Adrenal gland (tissue), 5 donors: ENCODE measurements at regions not wholly inside any gene's neighbourhood (a gene's known extent, or its start where the extent isn't known, plus 50 kb on each side); places are given as distances from the start of the nearest gene placed in this dataset.

Experiments used
- POLR2A ChIP-seq, 2 donors: fragments of 450-650 bp; IDR thresholded peaks; one replicate each; pipeline ENCODE4 v1.6.1; 2017; ENCODE audit warnings: antibody characterized with exemption in 2 of 2, mild to moderate bottlenecking in 2 of 2, moderate library complexity in 1 of 2
- TF ChIP-seq, protein P1 (sequence below), 6 experiments: fragments of 450-650 bp in 4 of 6; fragments of 200-600 bp in 2 of 6; sonication (generic) in 1 of 6; IDR thresholded peaks; 1 replicate in 5 of 6; 2 replicates in 1 of 6; pipeline versions ENCODE4 v1.5.1 to v1.8.0; 2016 to 2021; ENCODE audit warnings: antibody characterized with exemption in 6 of 6, mild to moderate bottlenecking in 2 of 6, moderate library complexity in 1 of 6
- donor health status: DM: no; HTN: no; CAD: no.

DNA sequence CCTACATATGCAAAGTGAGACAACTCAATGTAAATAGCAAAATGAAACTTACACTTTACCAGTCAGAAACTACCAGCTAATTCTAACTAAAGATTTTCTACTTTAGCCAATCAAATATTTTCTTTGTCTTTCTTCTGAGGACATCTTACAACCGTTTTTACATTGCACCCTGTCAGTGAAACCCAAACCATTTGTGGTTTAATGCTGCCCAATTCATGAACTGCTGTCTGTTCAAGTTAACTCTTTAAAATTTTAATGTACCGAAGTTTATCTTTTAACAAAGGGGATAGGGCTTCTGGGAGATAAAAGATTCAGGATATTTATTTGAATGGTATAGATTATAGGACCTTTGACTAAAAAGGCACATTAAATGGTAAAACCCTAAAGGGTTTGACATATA, 121.3 kb upstream of the HDDC2 start:
- TF ChIP-seq, protein P1, sequence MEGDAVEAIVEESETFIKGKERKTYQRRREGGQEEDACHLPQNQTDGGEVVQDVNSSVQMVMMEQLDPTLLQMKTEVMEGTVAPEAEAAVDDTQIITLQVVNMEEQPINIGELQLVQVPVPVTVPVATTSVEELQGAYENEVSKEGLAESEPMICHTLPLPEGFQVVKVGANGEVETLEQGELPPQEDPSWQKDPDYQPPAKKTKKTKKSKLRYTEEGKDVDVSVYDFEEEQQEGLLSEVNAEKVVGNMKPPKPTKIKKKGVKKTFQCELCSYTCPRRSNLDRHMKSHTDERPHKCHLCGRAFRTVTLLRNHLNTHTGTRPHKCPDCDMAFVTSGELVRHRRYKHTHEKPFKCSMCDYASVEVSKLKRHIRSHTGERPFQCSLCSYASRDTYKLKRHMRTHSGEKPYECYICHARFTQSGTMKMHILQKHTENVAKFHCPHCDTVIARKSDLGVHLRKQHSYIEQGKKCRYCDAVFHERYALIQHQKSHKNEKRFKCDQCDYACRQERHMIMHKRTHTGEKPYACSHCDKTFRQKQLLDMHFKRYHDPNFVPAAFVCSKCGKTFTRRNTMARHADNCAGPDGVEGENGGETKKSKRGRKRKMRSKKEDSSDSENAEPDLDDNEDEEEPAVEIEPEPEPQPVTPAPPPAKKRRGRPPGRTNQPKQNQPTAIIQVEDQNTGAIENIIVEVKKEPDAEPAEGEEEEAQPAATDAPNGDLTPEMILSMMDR (IDR thresholded peaks at IDR 0.05): no peak
- TF ChIP-seq POLR2A (IDR thresholded peaks at IDR 0.05): no peak
